ENCODE measurements at regions not wholly inside any gene's neighbourhood (a gene's known extent, or its start where the extent isn't known, plus 50 kb on each side); places are given as distances from the start of the nearest gene placed in this dataset.

- H3K36me3 ChIP-seq (ENCODE audit: control insufficient read depth, insufficient read depth, low read length) = no peaks in the 10 kb centered on the region
- no peak overlapping the region for H3K4me2 ChIP-seq (ENCODE audit: low read length)
These were observed 56.0 kb upstream of the MAGED1 start for GRCh38 chrX:51837451-51837850.

GRCh38 chrX:51837921-51838320 lies 55.5 kb upstream of the MAGED1 start:
- TF ChIP-seq, protein P1, sequence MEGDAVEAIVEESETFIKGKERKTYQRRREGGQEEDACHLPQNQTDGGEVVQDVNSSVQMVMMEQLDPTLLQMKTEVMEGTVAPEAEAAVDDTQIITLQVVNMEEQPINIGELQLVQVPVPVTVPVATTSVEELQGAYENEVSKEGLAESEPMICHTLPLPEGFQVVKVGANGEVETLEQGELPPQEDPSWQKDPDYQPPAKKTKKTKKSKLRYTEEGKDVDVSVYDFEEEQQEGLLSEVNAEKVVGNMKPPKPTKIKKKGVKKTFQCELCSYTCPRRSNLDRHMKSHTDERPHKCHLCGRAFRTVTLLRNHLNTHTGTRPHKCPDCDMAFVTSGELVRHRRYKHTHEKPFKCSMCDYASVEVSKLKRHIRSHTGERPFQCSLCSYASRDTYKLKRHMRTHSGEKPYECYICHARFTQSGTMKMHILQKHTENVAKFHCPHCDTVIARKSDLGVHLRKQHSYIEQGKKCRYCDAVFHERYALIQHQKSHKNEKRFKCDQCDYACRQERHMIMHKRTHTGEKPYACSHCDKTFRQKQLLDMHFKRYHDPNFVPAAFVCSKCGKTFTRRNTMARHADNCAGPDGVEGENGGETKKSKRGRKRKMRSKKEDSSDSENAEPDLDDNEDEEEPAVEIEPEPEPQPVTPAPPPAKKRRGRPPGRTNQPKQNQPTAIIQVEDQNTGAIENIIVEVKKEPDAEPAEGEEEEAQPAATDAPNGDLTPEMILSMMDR (IDR thresholded peaks at IDR 0.05) = no peak
- Histone ChIP-seq H3K4me3 (ENCODE audit: low read depth, low read length) (no peak overlapping the region), H3K9ac (no peak overlapping the region), H3K4me1 (no peaks in the 10 kb centered on the region), H3K27ac (no peak overlapping the region), H2AFZ (no peak overlapping the region), H3K27me3 (ENCODE audit: control insufficient read depth, insufficient read depth, low read length) (no peaks in the 10 kb centered on the region), H3K9me3 (ENCODE audit: control insufficient read depth, low read length) (no peaks in the 10 kb centered on the region), H3K36me3 (ENCODE audit: control insufficient read depth, insufficient read depth, low read length) (no peaks in the 10 kb centered on the region), H3K79me2 (no peaks in the 10 kb centered on the region), H3K4me2 (ENCODE audit: low read length) (no peak overlapping the region)

More at GRCh38 chrX:51837451-51837850, 56.0 kb upstream of the MAGED1 start:
- TF ChIP-seq, protein P1 (IDR thresholded peaks at IDR 0.05) = no peak
- no peaks in the 10 kb centered on the region for H3K27me3 ChIP-seq (ENCODE audit: control insufficient read depth, insufficient read depth, low read length)
- no peaks in the 10 kb centered on the region for H3K79me2 ChIP-seq
- H3K4me3 ChIP-seq (ENCODE audit: low read depth, low read length) = no peak overlapping the region
- no peaks in the 10 kb centered on the region for H3K4me1 ChIP-seq
- H3K9me3 ChIP-seq (ENCODE audit: control insufficient read depth, low read length) = no peaks in the 10 kb centered on the region
- no peak overlapping the region for H3K27ac ChIP-seq
- H2AFZ ChIP-seq = no peak overlapping the region
- H3K9ac ChIP-seq = no peak overlapping the region
